Vagina (tissue), 2 donors: ENCODE measurements at regions not wholly inside any gene's neighbourhood (a gene's known extent, or its start where the extent isn't known, plus 50 kb on each side); places are given as distances from the start of the nearest gene placed in this dataset.

Source experiments
- POLR2A ChIP-seq, 2 donors: fragments of 450-650 bp; IDR thresholded peaks; one replicate each; pipeline ENCODE4 v1.6.1; 2017; ENCODE audit warnings: antibody characterized with exemption in 2 of 2, mild to moderate bottlenecking in 2 of 2, moderate library complexity in 2 of 2
- POLR2AphosphoS5 ChIP-seq, 2 donors: sonication (generic); formaldehyde crosslinking; IDR thresholded peaks; one replicate each; pipeline ENCODE4 v1.9.0; 2017; ENCODE audit warnings: antibody characterized with exemption in 2 of 2, mild to moderate bottlenecking in 2 of 2, low read depth in 1 of 2; ENCODE audit not compliant: insufficient read depth in 1 of 2
- TF ChIP-seq, protein P1 (sequence below), 3 experiments: fragments of 450-650 bp in 2 of 3; fragments of 200-600 bp in 1 of 3; sonication (generic) in 1 of 3; IDR thresholded peaks; one replicate each; pipeline ENCODE4 v1.5.1; 2017 to 2019; ENCODE audit warnings: antibody characterized with exemption in 3 of 3, mild to moderate bottlenecking in 2 of 3, moderate library complexity in 2 of 3

DNA sequence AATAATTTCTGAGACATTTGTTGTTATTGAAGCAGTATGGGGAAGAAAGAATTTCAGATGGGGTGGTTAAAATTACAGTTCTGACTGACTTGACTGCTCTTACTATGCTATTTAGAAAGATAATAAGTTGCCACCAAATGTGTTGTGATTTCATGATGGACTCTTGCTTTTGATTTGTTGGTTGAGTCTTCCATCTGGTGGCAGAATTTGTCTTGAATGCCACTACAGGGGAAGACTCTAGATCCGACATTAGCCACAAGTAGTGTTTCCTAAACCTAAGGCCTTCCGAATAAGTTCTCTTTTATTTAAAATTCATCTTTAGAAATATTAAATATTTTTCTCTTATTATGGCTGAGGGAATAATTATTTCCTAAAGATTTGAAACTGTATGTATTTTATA is 190.9 kb upstream of the ADGRL4 start:
- TF ChIP-seq, protein P1, sequence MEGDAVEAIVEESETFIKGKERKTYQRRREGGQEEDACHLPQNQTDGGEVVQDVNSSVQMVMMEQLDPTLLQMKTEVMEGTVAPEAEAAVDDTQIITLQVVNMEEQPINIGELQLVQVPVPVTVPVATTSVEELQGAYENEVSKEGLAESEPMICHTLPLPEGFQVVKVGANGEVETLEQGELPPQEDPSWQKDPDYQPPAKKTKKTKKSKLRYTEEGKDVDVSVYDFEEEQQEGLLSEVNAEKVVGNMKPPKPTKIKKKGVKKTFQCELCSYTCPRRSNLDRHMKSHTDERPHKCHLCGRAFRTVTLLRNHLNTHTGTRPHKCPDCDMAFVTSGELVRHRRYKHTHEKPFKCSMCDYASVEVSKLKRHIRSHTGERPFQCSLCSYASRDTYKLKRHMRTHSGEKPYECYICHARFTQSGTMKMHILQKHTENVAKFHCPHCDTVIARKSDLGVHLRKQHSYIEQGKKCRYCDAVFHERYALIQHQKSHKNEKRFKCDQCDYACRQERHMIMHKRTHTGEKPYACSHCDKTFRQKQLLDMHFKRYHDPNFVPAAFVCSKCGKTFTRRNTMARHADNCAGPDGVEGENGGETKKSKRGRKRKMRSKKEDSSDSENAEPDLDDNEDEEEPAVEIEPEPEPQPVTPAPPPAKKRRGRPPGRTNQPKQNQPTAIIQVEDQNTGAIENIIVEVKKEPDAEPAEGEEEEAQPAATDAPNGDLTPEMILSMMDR (IDR thresholded peaks at IDR 0.05): no peak
- TF ChIP-seq POLR2A (IDR thresholded peaks at IDR 0.05) (no peak), POLR2AphosphoS5 (IDR thresholded peaks at IDR 0.05; ENCODE audit: insufficient read depth in 1 of 2, low read depth in 1 of 2) (no peak)
